HG03066 (cell line): ENCODE measurements at regions not wholly inside any gene's neighbourhood (a gene's known extent, or its start where the extent isn't known, plus 50 kb on each side); places are given as distances from the start of the nearest gene placed in this dataset.
"Not testable (repeated sequence)": the region's sequence is repeated elsewhere in the genome, so short reads cannot be mapped to it uniquely, and the experiment has no call there.

Source experiments
- ATAC-seq: cut with Tn5 transposase; IDR thresholded peaks from one replicate; pipeline ENCODE4 v1.9.1; 2021; ENCODE audit warnings: low read depth; ENCODE audit not compliant: unreplicated experiment

GRCh38 chr15:89023311-89023961, 64.8 kb upstream of the ABHD2 start:
- no peak for ATAC-seq

- no peak for ATAC-seq
Measured at GRCh38 chr15:89024418-89024817, 63.8 kb upstream of the ABHD2 start.

GRCh38 chr15:89026167-89026566, 62.1 kb upstream of the ABHD2 start:
- no peak for ATAC-seq

- ATAC-seq = no peak
Measured at GRCh38 chr15:89028036-89028435, 60.2 kb upstream of the ABHD2 start.

GRCh38 chr15:89030311-89030710, 57.9 kb upstream of the ABHD2 start:
- no peak for ATAC-seq

GRCh38 chr15:89031637-89032285, 56.5 kb upstream of the ABHD2 start:
- ATAC-seq = not testable (repeated sequence)

GRCh38 chr15:89034305-89034704, 54.0 kb upstream of the ABHD2 start:
- ATAC-seq = no peak

GRCh38 chr15:89035150-89035549, 53.1 kb upstream of the ABHD2 start:
- no peak for ATAC-seq

GRCh38 chr15:89035658-89036057, 52.6 kb upstream of the ABHD2 start:
- no peak for ATAC-seq

- no peak for ATAC-seq
Measured at GRCh38 chr15:89038146-89038545, 50.1 kb upstream of the ABHD2 start.
